ENCODE measurements at regions not wholly inside any gene's neighbourhood (a gene's known extent, or its start where the extent isn't known, plus 50 kb on each side); places are given as distances from the start of the nearest gene placed in this dataset.

DNA sequence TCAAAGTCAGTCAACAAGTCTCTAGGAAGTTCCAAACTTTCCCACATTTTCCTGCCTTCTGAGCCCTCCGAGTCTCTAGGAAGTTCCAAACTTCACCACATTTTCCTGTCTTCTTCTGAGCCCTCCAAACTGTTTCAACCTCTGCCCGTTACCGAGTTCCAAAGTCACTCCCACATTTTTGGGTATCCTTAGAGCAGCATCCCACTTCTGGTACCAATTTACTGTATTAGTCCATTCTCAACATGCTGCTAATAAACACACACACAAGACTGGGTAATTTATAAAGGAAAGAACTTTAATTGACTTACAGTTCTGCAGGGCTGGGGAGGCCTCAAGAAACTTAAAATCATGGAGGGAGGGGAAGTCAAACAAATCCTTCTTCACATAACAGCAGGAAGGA lies 169.0 kb upstream of the HS3ST3A1 start:
- Histone ChIP-seq H3K36me3 (ENCODE audit: control insufficient read depth in 4 of 4, insufficient read depth in 3 of 4, low read depth in 1 of 4, low read length in 3 of 4) (no peaks in the 10 kb centered on the region), H3K9ac (ENCODE audit: low read depth in 1 of 2, low read length in 2 of 2) (no peak overlapping the region), H3K9me3 (ENCODE audit: control insufficient read depth in 4 of 4, low read length in 3 of 4) (peaks cover 2 to 10% (median 3%) of the 10 kb centered on the region in 4 donors), H3K27me3 (ENCODE audit: control insufficient read depth in 4 of 4, insufficient read depth in 4 of 4, low read length in 3 of 4) (no peaks in the 10 kb centered on the region), H3K4me1 (ENCODE audit: control insufficient read depth in 4 of 4, insufficient read depth in 4 of 4, low read length in 3 of 4) (no peaks in the 10 kb centered on the region), H3K27ac (ENCODE audit: low read depth in 1 of 2, low read length in 2 of 2) (no peak overlapping the region), H3K4me3 (ENCODE audit: low read depth in 1 of 3, low read length in 3 of 3) (no peak overlapping the region)
- no peak for DNase-seq (ENCODE audit: low spot score)
- 94% methylated on average over 3 of the region's 3 CpGs for WGBS
- TF ChIP-seq, protein P1, sequence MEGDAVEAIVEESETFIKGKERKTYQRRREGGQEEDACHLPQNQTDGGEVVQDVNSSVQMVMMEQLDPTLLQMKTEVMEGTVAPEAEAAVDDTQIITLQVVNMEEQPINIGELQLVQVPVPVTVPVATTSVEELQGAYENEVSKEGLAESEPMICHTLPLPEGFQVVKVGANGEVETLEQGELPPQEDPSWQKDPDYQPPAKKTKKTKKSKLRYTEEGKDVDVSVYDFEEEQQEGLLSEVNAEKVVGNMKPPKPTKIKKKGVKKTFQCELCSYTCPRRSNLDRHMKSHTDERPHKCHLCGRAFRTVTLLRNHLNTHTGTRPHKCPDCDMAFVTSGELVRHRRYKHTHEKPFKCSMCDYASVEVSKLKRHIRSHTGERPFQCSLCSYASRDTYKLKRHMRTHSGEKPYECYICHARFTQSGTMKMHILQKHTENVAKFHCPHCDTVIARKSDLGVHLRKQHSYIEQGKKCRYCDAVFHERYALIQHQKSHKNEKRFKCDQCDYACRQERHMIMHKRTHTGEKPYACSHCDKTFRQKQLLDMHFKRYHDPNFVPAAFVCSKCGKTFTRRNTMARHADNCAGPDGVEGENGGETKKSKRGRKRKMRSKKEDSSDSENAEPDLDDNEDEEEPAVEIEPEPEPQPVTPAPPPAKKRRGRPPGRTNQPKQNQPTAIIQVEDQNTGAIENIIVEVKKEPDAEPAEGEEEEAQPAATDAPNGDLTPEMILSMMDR (IDR thresholded peaks at IDR 0.05; ENCODE audit: low read depth, low read length, missing input control) = no peak
- TF ChIP-seq FOXA2 (IDR thresholded peaks at IDR 0.05) (no peak), EGR1 (IDR thresholded peaks at IDR 0.05; ENCODE audit: low read depth in 2 of 2) (no peak), GABPA (IDR thresholded peaks at IDR 0.05 in 1 of 2, conservative IDR thresholded peaks at IDR 0.05 in 1 of 2) (no peak), SP1 (IDR thresholded peaks at IDR 0.05) (no peak), YY1 (IDR thresholded peaks at IDR 0.05) (no peak), HNF4G (IDR thresholded peaks at IDR 0.05) (no peak), FOXA1 (IDR thresholded peaks at IDR 0.05) (no peak), RAD21 (IDR thresholded peaks at IDR 0.05) (no peak), TAF1 (conservative IDR thresholded peaks at IDR 0.05) (no peak), RXRA (IDR thresholded peaks at IDR 0.05) (no peak), HNF4A (conservative IDR thresholded peaks at IDR 0.05) (no peak)
- TF ChIP-seq, protein P2, sequence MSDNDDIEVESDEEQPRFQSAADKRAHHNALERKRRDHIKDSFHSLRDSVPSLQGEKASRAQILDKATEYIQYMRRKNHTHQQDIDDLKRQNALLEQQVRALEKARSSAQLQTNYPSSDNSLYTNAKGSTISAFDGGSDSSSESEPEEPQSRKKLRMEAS (IDR thresholded peaks at IDR 0.05) = no peak

DNA sequence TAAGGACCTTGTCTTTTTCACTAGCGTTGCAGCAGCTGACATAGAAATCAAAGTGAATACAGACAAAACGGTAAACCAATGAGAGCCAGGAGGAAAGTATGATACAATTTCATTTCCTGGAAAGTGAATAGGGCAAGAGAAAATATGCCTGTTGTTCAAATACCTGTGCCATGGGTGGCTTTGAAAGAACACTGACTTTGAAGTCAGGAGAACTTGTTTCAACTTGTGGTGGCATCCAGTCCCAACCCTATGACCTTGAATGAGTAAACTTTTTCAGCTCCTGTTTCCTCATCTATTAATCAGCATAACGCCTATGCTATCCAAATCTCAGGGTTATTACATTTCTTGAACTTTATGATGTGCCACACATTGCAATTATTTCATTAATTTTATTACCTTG lies 173.7 kb upstream of the HS3ST3A1 start:
- no peaks in the 10 kb centered on the region for H3K36me3 ChIP-seq (ENCODE audit: control insufficient read depth in 4 of 4, insufficient read depth in 3 of 4, low read depth in 1 of 4, low read length in 3 of 4)
- no peaks in the 10 kb centered on the region for H3K4me1 ChIP-seq (ENCODE audit: control insufficient read depth in 4 of 4, insufficient read depth in 4 of 4, low read length in 3 of 4)
- H3K27me3 ChIP-seq (ENCODE audit: control insufficient read depth in 4 of 4, insufficient read depth in 4 of 4, low read length in 3 of 4) = no peaks in the 10 kb centered on the region
- no peak overlapping the region for H3K4me3 ChIP-seq (ENCODE audit: low read depth in 1 of 3, low read length in 3 of 3)
- H3K9me3 ChIP-seq (ENCODE audit: control insufficient read depth in 4 of 4, low read length in 3 of 4) = peaks cover 0 to 6% (median 0%) of the 10 kb centered on the region in 4 donors
- TF ChIP-seq, protein P3, sequence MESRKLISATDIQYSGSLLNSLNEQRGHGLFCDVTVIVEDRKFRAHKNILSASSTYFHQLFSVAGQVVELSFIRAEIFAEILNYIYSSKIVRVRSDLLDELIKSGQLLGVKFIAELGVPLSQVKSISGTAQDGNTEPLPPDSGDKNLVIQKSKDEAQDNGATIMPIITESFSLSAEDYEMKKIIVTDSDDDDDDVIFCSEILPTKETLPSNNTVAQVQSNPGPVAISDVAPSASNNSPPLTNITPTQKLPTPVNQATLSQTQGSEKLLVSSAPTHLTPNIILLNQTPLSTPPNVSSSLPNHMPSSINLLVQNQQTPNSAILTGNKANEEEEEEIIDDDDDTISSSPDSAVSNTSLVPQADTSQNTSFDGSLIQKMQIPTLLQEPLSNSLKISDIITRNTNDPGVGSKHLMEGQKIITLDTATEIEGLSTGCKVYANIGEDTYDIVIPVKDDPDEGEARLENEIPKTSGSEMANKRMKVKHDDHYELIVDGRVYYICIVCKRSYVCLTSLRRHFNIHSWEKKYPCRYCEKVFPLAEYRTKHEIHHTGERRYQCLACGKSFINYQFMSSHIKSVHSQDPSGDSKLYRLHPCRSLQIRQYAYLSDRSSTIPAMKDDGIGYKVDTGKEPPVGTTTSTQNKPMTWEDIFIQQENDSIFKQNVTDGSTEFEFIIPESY (IDR thresholded peaks at IDR 0.05) = no peak
- TF ChIP-seq, protein P2 (IDR thresholded peaks at IDR 0.05) = no peak
- TF ChIP-seq RXRA (IDR thresholded peaks at IDR 0.05) = no peak
- TF ChIP-seq JUND (IDR thresholded peaks at IDR 0.05) = no peak
- no peak for TF ChIP-seq TAF1 (conservative IDR thresholded peaks at IDR 0.05)
- no peak overlapping the region for H3K9ac ChIP-seq (ENCODE audit: low read depth in 1 of 2, low read length in 2 of 2)
- 46% methylated on average over 3 of the region's 3 CpGs for WGBS
- no peak overlapping the region for H3K27ac ChIP-seq (ENCODE audit: low read depth in 1 of 2, low read length in 2 of 2)
- DNase-seq (ENCODE audit: low spot score) = no peak

DNA sequence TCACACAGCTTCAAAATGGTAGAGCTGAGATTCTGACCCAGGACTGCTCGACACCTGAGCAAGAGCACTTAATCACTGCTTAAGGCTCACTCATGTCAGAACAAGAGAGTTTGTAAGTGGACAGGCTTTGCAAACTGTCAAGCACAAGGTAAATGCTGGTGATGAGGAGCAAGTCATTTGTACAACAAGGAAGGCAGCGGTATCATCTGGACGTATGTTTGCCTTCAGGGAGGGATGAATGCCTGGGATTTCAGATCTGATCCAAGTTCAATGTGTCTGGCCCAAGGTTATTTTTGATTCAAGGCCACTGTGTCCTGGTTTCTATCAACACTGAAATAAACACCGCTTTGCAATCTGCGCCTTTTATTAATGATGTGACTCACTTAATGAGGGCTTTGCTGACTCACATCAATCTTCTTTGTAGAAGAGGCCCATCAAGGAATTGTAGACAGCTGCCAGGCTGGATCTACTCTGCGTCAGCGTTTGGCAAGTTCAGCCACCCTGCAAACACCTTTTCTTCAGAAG lies 174.4 kb upstream of the HS3ST3A1 start:
- no peak overlapping the region for H3K9ac ChIP-seq (ENCODE audit: low read depth in 1 of 2, low read length in 2 of 2)
- no peaks in the 10 kb centered on the region for H3K4me1 ChIP-seq (ENCODE audit: control insufficient read depth in 4 of 4, insufficient read depth in 4 of 4, low read length in 3 of 4)
- WGBS = 73% methylated on average over 7 of the region's 7 CpGs
- no peak overlapping the region for H3K4me3 ChIP-seq (ENCODE audit: low read depth in 1 of 3, low read length in 3 of 3)
- no peaks in the 10 kb centered on the region for H3K9me3 ChIP-seq (ENCODE audit: control insufficient read depth in 4 of 4, low read length in 3 of 4)
- no peaks in the 10 kb centered on the region for H3K36me3 ChIP-seq (ENCODE audit: control insufficient read depth in 4 of 4, insufficient read depth in 3 of 4, low read depth in 1 of 4, low read length in 3 of 4)
- no peak overlapping the region for H3K27ac ChIP-seq (ENCODE audit: low read depth in 1 of 2, low read length in 2 of 2)
- H3K27me3 ChIP-seq (ENCODE audit: control insufficient read depth in 4 of 4, insufficient read depth in 4 of 4, low read length in 3 of 4) = no peaks in the 10 kb centered on the region
- no peak for DNase-seq (ENCODE audit: low spot score)
- TF ChIP-seq HNF4A (conservative IDR thresholded peaks at IDR 0.05) = no peak
- TF ChIP-seq, protein P3 (IDR thresholded peaks at IDR 0.05) = no peak
- TF ChIP-seq EGR1 (IDR thresholded peaks at IDR 0.05; ENCODE audit: low read depth in 2 of 2) = no peak
- TF ChIP-seq SP1 (IDR thresholded peaks at IDR 0.05) = no peak
- TF ChIP-seq TAF1 (conservative IDR thresholded peaks at IDR 0.05) = no peak
- TF ChIP-seq YY1 (IDR thresholded peaks at IDR 0.05) = no peak
- TF ChIP-seq, protein P4, sequence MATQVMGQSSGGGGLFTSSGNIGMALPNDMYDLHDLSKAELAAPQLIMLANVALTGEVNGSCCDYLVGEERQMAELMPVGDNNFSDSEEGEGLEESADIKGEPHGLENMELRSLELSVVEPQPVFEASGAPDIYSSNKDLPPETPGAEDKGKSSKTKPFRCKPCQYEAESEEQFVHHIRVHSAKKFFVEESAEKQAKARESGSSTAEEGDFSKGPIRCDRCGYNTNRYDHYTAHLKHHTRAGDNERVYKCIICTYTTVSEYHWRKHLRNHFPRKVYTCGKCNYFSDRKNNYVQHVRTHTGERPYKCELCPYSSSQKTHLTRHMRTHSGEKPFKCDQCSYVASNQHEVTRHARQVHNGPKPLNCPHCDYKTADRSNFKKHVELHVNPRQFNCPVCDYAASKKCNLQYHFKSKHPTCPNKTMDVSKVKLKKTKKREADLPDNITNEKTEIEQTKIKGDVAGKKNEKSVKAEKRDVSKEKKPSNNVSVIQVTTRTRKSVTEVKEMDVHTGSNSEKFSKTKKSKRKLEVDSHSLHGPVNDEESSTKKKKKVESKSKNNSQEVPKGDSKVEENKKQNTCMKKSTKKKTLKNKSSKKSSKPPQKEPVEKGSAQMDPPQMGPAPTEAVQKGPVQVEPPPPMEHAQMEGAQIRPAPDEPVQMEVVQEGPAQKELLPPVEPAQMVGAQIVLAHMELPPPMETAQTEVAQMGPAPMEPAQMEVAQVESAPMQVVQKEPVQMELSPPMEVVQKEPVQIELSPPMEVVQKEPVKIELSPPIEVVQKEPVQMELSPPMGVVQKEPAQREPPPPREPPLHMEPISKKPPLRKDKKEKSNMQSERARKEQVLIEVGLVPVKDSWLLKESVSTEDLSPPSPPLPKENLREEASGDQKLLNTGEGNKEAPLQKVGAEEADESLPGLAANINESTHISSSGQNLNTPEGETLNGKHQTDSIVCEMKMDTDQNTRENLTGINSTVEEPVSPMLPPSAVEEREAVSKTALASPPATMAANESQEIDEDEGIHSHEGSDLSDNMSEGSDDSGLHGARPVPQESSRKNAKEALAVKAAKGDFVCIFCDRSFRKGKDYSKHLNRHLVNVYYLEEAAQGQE (IDR thresholded peaks at IDR 0.05) = no peak
- no peak for TF ChIP-seq JUND (IDR thresholded peaks at IDR 0.05)
